NCI-H187 treated with DMSO at 0.1 percent for 48 hours (cell line): ENCODE measurements at regions not wholly inside any gene's neighbourhood (a gene's known extent, or its start where the extent isn't known, plus 50 kb on each side); places are given as distances from the start of the nearest gene placed in this dataset.

Experiments used
- DNase-seq: peaks from one replicate; lab custom pipeline; 2025; lab: John Stamatoyannopoulos, UW

- DNase-seq, result no peak
Measured at GRCh38 chr2:19035238-19035637, 323.2 kb downstream of the OSR1 start.

- DNase-seq, result no peak
Measured at GRCh38 chr2:19033240-19033639, 325.2 kb downstream of the OSR1 start.

- DNase-seq, result no peak
Measured at GRCh38 chr2:19031642-19032041, 326.8 kb downstream of the OSR1 start.

- DNase-seq, result no peak
Measured at GRCh38 chr2:19029655-19030054, 328.8 kb downstream of the OSR1 start.

GRCh38 chr2:19028587-19029375 is 329.6 kb downstream of the OSR1 start:
- no peak for DNase-seq

GRCh38 chr2:19027626-19028025 is 330.8 kb downstream of the OSR1 start:
- no peak for DNase-seq

- no peak for DNase-seq
Measured at GRCh38 chr2:19026261-19026660, 332.2 kb downstream of the OSR1 start.

- DNase-seq, result no peak
Measured at GRCh38 chr2:19022334-19022733, 336.1 kb downstream of the OSR1 start.

GRCh38 chr2:19021721-19022120 is 336.7 kb downstream of the OSR1 start:
- DNase-seq, result no peak

- no peak for DNase-seq
Measured at GRCh38 chr2:19021100-19021476, 337.3 kb downstream of the OSR1 start.

- no peak for DNase-seq
Measured at GRCh38 chr2:19020144-19021099, 338.0 kb downstream of the OSR1 start.

- no peak for DNase-seq
Measured at GRCh38 chr2:19009510-19009909, 348.9 kb downstream of the OSR1 start.

- no peak for DNase-seq
Measured at GRCh38 chr2:19003554-19003953, 354.9 kb downstream of the OSR1 start.

GRCh38 chr2:19000776-19001175 is 357.6 kb downstream of the OSR1 start:
- no peak for DNase-seq

GRCh38 chr2:18999198-18999597 is 359.2 kb downstream of the OSR1 start:
- DNase-seq, result no peak

GRCh38 chr2:18998491-18998890 is 359.9 kb downstream of the OSR1 start:
- DNase-seq, result no peak

GRCh38 chr2:18993756-18994338 is 364.6 kb downstream of the OSR1 start:
- no peak for DNase-seq

- DNase-seq, result no peak
Measured at GRCh38 chr2:18991177-18992168, 366.9 kb downstream of the OSR1 start.

- no peak for DNase-seq
Measured at GRCh38 chr2:18988631-18989232, 369.7 kb downstream of the OSR1 start.

- DNase-seq, result no peak
Measured at GRCh38 chr2:18987592-18988073, 370.8 kb downstream of the OSR1 start.

GRCh38 chr2:18987016-18987415 is 371.4 kb downstream of the OSR1 start:
- DNase-seq, result no peak
